Activated CD4-positive, alpha-beta T cell treated with anti-CD3 and anti-CD28 coated beads for 1 hour (primary cell): ENCODE measurements at regions not wholly inside any gene's neighbourhood (a gene's known extent, or its start where the extent isn't known, plus 50 kb on each side); places are given as distances from the start of the nearest gene placed in this dataset.

Experiments
- DNase-seq: peaks from one replicate; pipeline ENCODE4 v3.0.0-alpha.2; 2020

- DNase-seq: no peak
Measured at GRCh38 chr7:68507668-68508067, 1090.6 kb upstream of the AUTS2 start.

GRCh38 chr7:68509054-68509453, 1089.2 kb upstream of the AUTS2 start:
- DNase-seq: no peak

GRCh38 chr7:68509603-68510002, 1088.7 kb upstream of the AUTS2 start:
- no peak for DNase-seq

- DNase-seq: no peak
Measured at GRCh38 chr7:68511281-68511680, 1087.0 kb upstream of the AUTS2 start.

GRCh38 chr7:68512466-68512865, 1085.8 kb upstream of the AUTS2 start:
- DNase-seq: no peak

GRCh38 chr7:68518060-68518459, 1080.2 kb upstream of the AUTS2 start:
- no peak for DNase-seq

DNA sequence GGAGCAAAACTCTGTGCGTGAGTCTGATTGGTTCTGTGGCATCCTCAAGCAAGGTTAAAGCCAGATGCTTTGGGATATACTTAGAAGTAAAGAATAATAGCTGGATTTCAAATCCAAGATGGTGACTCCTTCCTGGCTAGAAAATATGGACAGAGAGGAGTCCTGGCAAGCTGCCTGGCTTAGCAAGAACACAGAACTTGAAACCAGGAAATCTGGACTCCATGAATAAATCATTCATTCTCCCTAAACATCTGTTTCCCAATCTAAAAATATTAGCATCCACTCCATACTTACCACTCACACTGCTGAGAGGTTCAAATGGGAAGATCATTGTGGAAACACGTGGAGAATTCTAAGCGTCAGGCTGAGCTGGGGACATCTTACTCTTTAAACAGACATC, 1074.1 kb upstream of the AUTS2 start:
- no peak for DNase-seq

DNA sequence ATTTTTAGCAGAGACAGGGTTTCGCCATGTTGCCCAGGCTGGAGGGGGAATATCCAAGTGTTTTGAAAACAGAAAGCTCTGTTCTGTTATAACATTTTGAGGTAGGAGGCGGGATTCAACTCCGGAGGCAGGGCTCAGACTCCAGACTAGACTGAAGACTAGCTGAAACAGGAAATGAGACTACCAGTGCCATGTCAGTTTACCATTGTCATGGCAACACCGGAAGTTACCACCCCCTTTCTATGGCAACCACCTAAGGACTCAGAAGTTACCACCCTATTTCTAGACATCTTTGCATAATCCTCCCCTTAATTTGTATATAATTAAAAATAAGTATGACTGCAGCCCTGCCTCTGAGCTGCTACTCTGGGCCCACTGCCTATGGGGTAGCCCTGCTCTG, 1069.1 kb upstream of the AUTS2 start:
- no peak for DNase-seq

- DNase-seq: no peak
Measured at GRCh38 chr7:68535266-68535665, 1063.0 kb upstream of the AUTS2 start.

- no peak for DNase-seq
Measured at GRCh38 chr7:68537051-68537773, 1061.1 kb upstream of the AUTS2 start.

- DNase-seq: no peak
Measured at GRCh38 chr7:68537774-68538071, 1060.6 kb upstream of the AUTS2 start.

- no peak for DNase-seq
Measured at GRCh38 chr7:68542831-68543230, 1055.4 kb upstream of the AUTS2 start.

GRCh38 chr7:68544851-68545250, 1053.4 kb upstream of the AUTS2 start:
- DNase-seq: no peak

- DNase-seq: no peak
Measured at GRCh38 chr7:68547181-68547580, 1051.1 kb upstream of the AUTS2 start.

- no peak for DNase-seq
Measured at GRCh38 chr7:68547799-68548198, 1050.5 kb upstream of the AUTS2 start.

DNA sequence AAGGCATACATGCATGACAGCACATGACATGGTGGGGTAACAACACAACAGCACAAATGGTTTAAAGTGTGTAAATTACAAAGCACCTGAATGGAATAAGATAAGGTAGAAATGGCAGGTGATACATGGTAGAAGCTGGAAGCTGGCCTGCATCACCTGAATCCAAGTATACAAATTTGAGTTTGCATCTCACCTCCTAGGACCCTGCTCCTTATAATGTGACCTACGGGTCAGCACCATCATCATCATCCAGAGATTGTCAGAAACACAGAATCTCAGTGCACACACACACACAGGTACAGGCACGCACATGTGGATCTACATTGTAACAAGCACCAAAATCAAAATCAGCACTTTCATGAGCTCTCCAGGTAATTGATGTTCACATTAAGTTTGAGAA, 1048.2 kb upstream of the AUTS2 start:
- DNase-seq: no peak

GRCh38 chr7:68550635-68551034, 1047.6 kb upstream of the AUTS2 start:
- no peak for DNase-seq

- DNase-seq: no peak
Measured at GRCh38 chr7:68556537-68556936, 1041.7 kb upstream of the AUTS2 start.

DNA sequence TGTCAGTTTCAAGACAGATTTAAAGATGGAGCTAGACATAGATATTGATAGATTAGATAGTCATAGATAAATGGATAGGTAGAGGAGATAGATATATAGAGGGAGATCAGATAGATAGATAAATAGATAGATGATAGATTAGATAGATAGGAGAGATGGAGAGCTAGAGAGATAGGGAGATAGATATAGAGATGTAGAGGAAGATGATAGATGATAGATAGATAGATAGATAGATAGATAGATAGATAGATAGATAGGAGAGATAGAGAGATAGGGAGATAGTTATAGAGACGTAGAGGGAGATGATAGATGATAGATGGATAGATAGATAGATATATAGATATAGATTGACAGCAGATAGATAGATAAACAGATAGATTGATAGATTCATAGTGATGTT, 1038.8 kb upstream of the AUTS2 start:
- no peak for DNase-seq

DNA sequence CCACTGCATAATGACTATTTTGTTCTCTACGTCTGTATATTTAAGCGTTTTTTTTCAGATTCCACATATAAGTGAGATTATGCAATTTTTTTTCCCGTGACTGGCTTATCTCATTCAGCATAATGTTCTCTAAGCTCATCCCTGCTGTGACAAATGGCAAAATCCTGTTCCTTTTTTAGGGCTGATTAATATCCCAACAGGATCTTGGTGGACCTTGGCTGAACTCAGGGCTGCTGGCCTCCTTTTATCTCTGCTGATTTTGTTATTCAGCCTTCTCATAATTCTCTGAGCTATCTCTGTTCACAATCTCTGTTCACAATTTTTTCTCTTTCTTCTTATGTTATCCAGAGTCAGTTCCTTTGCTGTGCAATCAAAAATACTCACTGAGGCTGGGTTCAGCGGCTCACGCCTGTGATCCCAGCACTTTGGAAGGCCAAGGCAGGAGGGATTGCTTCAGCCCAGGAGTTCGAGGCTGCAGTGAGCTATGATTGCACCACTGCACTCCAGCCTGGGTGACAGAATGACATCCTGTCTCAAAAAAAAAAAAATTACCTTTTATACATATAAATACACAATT, 1035.9 kb upstream of the AUTS2 start:
- DNase-seq: no peak

DNA sequence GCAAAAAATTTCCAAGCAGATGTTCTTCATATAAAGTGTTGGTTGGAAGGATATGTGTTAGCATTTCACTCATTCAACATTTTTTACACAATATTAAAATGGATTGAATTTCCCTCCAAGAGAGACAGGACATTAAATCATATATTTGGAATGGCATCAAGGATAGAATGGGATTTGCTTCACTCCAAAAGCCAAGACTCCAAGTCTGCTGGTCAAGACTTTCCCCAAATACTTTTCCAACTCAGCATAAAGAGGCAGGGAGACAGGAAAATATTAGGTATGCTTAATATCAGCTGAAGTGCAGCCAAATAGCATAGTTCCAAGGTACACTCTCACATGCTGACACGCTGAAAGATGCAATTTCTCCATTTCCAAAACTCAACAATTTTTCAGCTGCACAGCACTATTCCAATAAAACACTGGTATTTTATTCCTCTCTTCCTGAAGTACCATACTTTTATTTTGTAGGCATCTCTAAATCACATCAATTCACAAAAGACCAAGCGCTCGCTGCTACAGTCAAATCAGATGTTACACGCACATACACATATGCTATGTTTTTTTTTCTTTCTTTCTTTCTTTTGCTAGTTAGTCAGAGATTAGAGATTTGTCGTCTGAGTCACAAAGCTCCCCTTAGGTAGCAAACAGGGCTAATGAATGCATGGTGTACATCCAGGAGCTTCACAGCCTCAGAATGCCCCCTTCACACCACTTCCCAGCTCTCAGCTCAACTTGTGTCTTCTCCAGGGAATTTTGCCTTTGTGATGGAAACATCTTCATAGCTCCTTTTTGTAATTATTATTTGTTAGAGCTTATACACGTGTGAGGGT, 1033.8 kb upstream of the AUTS2 start:
- DNase-seq: no peak

GRCh38 chr7:68571286-68571685, 1027.0 kb upstream of the AUTS2 start:
- no peak for DNase-seq

DNA sequence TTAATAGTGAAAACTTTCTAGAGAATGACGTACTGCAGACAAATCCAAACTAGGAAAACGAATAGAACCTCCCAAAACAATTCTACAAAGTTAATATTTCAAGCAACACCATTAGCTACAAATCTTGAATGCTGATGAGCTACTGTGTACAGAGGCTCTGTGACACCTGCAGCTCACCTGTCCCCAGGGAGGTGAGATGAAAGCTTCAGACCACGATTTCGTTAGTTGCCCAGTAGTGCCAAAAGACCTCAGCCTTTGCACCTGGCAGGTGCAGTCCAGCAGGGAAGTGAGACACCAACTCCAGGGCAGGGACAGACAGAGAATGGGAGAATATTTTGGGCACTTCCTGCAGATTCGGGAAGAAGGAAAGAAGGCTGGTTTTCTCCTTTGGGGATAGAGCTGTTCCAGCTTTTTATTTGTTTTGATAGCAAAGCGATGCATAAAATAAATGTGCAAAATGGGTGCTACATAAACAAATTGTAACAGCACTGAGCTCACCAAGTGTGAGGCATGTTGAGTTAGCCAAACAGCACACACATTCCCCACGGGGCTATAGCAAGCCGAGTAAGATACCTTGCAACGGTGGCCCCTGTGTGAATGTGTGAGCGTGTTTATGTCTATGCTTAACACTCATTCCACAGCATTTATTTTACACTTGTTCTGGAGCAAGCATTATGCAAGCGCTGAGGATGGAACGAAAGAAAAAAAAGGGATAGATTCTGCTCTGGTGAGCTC, 1024.8 kb upstream of the AUTS2 start:
- no peak for DNase-seq

DNA sequence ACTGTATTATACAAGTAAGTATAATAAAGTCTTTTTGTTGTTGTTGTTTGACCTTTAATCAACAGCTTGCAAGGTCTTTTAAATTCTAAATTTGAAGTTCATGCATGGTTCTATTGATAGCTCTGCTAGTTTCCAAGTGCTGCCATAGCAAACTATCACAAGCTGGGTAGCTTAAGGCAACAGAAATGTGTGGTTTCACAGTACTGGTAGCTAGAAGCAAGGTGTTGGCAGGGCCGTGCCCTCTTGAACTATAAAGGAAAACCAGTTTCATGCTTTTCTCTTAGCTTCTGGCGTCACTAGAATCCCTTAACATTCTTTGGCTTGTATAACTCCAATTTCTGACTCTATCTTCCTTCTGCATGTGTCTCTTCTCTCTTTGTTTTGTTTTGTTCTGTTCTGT, 1021.9 kb upstream of the AUTS2 start:
- no peak for DNase-seq
